Neural cell (in vitro differentiated cells): ENCODE measurements at regions not wholly inside any gene's neighbourhood (a gene's known extent, or its start where the extent isn't known, plus 50 kb on each side); places are given as distances from the start of the nearest gene placed in this dataset.

ENCODE experiments used
- H2AFZ ChIP-seq: fragments of 200-600, 300-800 bp; sonication (generic), shearing (Covaris generic); 2 replicates; pipeline ENCODE4 v1.6.0; 2014; ENCODE audit warnings: low read depth, mild to moderate bottlenecking, antibody characterized with exemption, low read length, moderate library complexity
- H3F3A ChIP-seq: fragments of 200-600 bp; shearing (Covaris generic); 2 replicates; pipeline ENCODE4 v1.6.1; 2016; ENCODE audit warnings: mild to moderate bottlenecking, moderate library complexity, mixed read lengths, antibody characterized with exemption, low read length; ENCODE audit not compliant: insufficient read depth, poor library complexity, severe bottlenecking
- H3K27ac ChIP-seq: fragments of 200-600, 300-800 bp; sonication (generic), shearing (Covaris generic); 2 replicates; pipeline ENCODE4 v1.5.1; 2014; ENCODE audit warnings: mild to moderate bottlenecking, low read length, moderate library complexity
- H3K27me3 ChIP-seq: fragments of 300-800, 200-600 bp; sonication (generic), shearing (Covaris generic); 2 replicates; pipeline ENCODE4 v1.6.0; 2014; ENCODE audit warnings: mild to moderate bottlenecking, low read depth, low read length, moderate library complexity; ENCODE audit not compliant: insufficient read depth
- H3K36me3 ChIP-seq: fragments of 300-800, 200-600 bp; sonication (generic), shearing (Covaris generic); 2 replicates; pipeline ENCODE4 v1.5.1; 2014; ENCODE audit warnings: mild to moderate bottlenecking, antibody characterized with exemption, low read length, moderate library complexity; ENCODE audit not compliant: insufficient read depth
- H3K4me2 ChIP-seq: fragments of 300-800, 200-600 bp; sonication (generic), shearing (Covaris generic); 2 replicates; pipeline ENCODE4 v1.6.0; 2014; ENCODE audit warnings: mild to moderate bottlenecking, low read length
- H3K4me3 ChIP-seq: fragments of 300-800, 200-600 bp; sonication (generic), shearing (Covaris generic); 2 replicates; pipeline ENCODE4 v1.5.1; 2014; ENCODE audit warnings: mild to moderate bottlenecking, low read length, moderate library complexity
- H3K79me2 ChIP-seq: fragments of 200-600 bp; shearing (Covaris generic); replicated peaks from 2 replicates; pipeline ENCODE4 v1.6.0; 2014; ENCODE audit warnings: mild to moderate bottlenecking, low read length, moderate library complexity; ENCODE audit not compliant: insufficient read depth
- H3K9ac ChIP-seq: fragments of 300-800, 200-600 bp; sonication (generic), shearing (Covaris generic); 2 replicates; pipeline ENCODE4 v1.6.1; 2016; ENCODE audit warnings: mild to moderate bottlenecking, low read length, mixed read lengths
- H3K9me2 ChIP-seq: fragments of 200-600 bp; shearing (Covaris generic); 2 replicates; pipeline ENCODE4 v1.6.1; 2016; ENCODE audit warnings: mild to moderate bottlenecking, low read length, mixed read lengths; ENCODE audit not compliant: insufficient read depth
- H3K9me3 ChIP-seq: fragments of 200-600, 300-800 bp; sonication (generic), shearing (Covaris generic); 2 replicates; pipeline ENCODE4 v1.6.1; 2016; ENCODE audit warnings: mild to moderate bottlenecking, mixed run types, low read length, moderate library complexity, mixed read lengths
- H4K20me1 ChIP-seq: fragments of 200-600 bp; shearing (Covaris generic); 2 replicates; pipeline ENCODE4 v1.6.1; 2016; ENCODE audit warnings: mild to moderate bottlenecking, mixed run types; ENCODE audit not compliant: insufficient read depth
- CTCF ChIP-seq: fragments of 450-650 bp; IDR thresholded peaks from 2 replicates; pipeline ENCODE4 v1.5.1; 2014; ENCODE audit warnings: antibody characterized with exemption, mild to moderate bottlenecking, moderate library complexity; ENCODE audit not compliant: poor library complexity, severe bottlenecking
- EP300 ChIP-seq: fragments of 450-650 bp; conservative IDR thresholded peaks from 2 replicates; pipeline ENCODE4 v1.6.1; 2014; ENCODE audit warnings: antibody characterized with exemption, mild to moderate bottlenecking, moderate library complexity; ENCODE audit not compliant: poor library complexity, severe bottlenecking
- EZH2 ChIP-seq: fragments of 200-600, 300-800 bp; shearing (Covaris generic), sonication (generic); IDR thresholded peaks from 2 replicates; pipeline ENCODE4 v1.6.1; 2014; ENCODE audit warnings: antibody characterized with exemption, low read length, borderline replicate concordance, mild to moderate bottlenecking; ENCODE audit not compliant: insufficient read depth, poor library complexity, severe bottlenecking
- MXI1 ChIP-seq: fragments of 450-650 bp; conservative IDR thresholded peaks from 2 replicates; pipeline ENCODE4 v1.6.1; 2014; ENCODE audit warnings: antibody characterized with exemption, mild to moderate bottlenecking; ENCODE audit not compliant: poor library complexity, severe bottlenecking
- POLR2AphosphoS5 ChIP-seq: IDR thresholded peaks from 2 replicates; pipeline ENCODE4 v1.6.1; 2012
- RAD21 ChIP-seq: fragments of 450-650 bp; conservative IDR thresholded peaks from 2 replicates; pipeline ENCODE4 v1.6.1; 2014; ENCODE audit warnings: antibody characterized with exemption, mild to moderate bottlenecking, moderate library complexity
- REST ChIP-seq: IDR thresholded peaks from 2 replicates; pipeline ENCODE4 v1.6.1; 2012; ENCODE audit warnings: borderline replicate concordance
- SMC3 ChIP-seq: fragments of 450-650 bp; conservative IDR thresholded peaks from 2 replicates; pipeline ENCODE4 v1.6.1; 2014; ENCODE audit warnings: antibody characterized with exemption, mild to moderate bottlenecking, moderate library complexity; ENCODE audit not compliant: poor library complexity
- TAF1 ChIP-seq: IDR thresholded peaks from 2 replicates; pipeline ENCODE4 v1.6.1; 2012; ENCODE audit warnings: low read depth

GRCh38 chr7:97346349-97346748 lies 228.9 kb downstream of the SDHAF3 start:
- no peaks in the 10 kb centered on the region for H3K27me3 ChIP-seq
- no peaks in the 10 kb centered on the region for H3K36me3 ChIP-seq
- no peak overlapping the region for H3K9ac ChIP-seq
- no peaks in the 10 kb centered on the region for H3K79me2 ChIP-seq
- no peak overlapping the region for H3K27ac ChIP-seq
- H3K9me3 ChIP-seq = no peaks in the 10 kb centered on the region
- H3F3A ChIP-seq = no peaks in the 10 kb centered on the region
- no peaks in the 10 kb centered on the region for H3K9me2 ChIP-seq
- TF ChIP-seq SMC3 (no peak), MXI1 (no peak), CTCF (no peak), POLR2AphosphoS5 (no peak), EZH2 (no peak), REST (no peak), RAD21 (no peak), EP300 (no peak), TAF1 (no peak)
- H2AFZ ChIP-seq = no peak overlapping the region
- H4K20me1 ChIP-seq = no peaks in the 10 kb centered on the region
- no peak overlapping the region for H3K4me3 ChIP-seq
- no peak overlapping the region for H3K4me2 ChIP-seq

GRCh38 chr7:97351488-97351887 lies 234.0 kb downstream of the SDHAF3 start:
- no peak overlapping the region for H3K9ac ChIP-seq
- no peak overlapping the region for H3K27ac ChIP-seq
- H3K36me3 ChIP-seq = no peaks in the 10 kb centered on the region
- no peak for TF ChIP-seq EZH2
- TF ChIP-seq POLR2AphosphoS5 = no peak
- TF ChIP-seq RAD21 = no peak
- no peak for TF ChIP-seq MXI1
- no peaks in the 10 kb centered on the region for H3K27me3 ChIP-seq
- H3K9me3 ChIP-seq = no peaks in the 10 kb centered on the region
- H3K4me2 ChIP-seq = no peak overlapping the region
- no peaks in the 10 kb centered on the region for H4K20me1 ChIP-seq
- no peak overlapping the region for H3K4me3 ChIP-seq
- no peaks in the 10 kb centered on the region for H3F3A ChIP-seq
- H3K9me2 ChIP-seq = no peaks in the 10 kb centered on the region
- H2AFZ ChIP-seq = no peak overlapping the region
- H3K79me2 ChIP-seq = no peaks in the 10 kb centered on the region

GRCh38 chr7:97357459-97357858 lies 240.0 kb downstream of the SDHAF3 start:
- no peaks in the 10 kb centered on the region for H4K20me1 ChIP-seq
- H2AFZ ChIP-seq = no peak overlapping the region
- no peaks in the 10 kb centered on the region for H3F3A ChIP-seq
- no peak overlapping the region for H3K9ac ChIP-seq
- TF ChIP-seq POLR2AphosphoS5 (no peak), SMC3 (no peak), MXI1 (no peak), TAF1 (no peak), RAD21 (no peak), CTCF (no peak), EP300 (no peak), REST (no peak), EZH2 (no peak)
- no peaks in the 10 kb centered on the region for H3K27me3 ChIP-seq
- no peaks in the 10 kb centered on the region for H3K79me2 ChIP-seq
- H3K9me3 ChIP-seq = no peaks in the 10 kb centered on the region
- H3K4me3 ChIP-seq = no peak overlapping the region
- no peaks in the 10 kb centered on the region for H3K9me2 ChIP-seq
- no peaks in the 10 kb centered on the region for H3K36me3 ChIP-seq
- H3K4me2 ChIP-seq = no peak overlapping the region
- no peak overlapping the region for H3K27ac ChIP-seq
